GM10266 (cell line): ENCODE measurements at regions not wholly inside any gene's neighbourhood (a gene's known extent, or its start where the extent isn't known, plus 50 kb on each side); places are given as distances from the start of the nearest gene placed in this dataset.

Experiments
- DNase-seq: peaks from one replicate; pipeline ENCODE4 v3.0.0; 2012; ENCODE audit errors: extremely low spot score
- TF ChIP-seq, protein P1 (sequence below): IDR thresholded peaks from 2 replicates; pipeline ENCODE4 v1.5.1; 2012; ENCODE audit warnings: mild to moderate bottlenecking, low read depth; ENCODE audit not compliant: control insufficient read depth, insufficient read depth; ENCODE audit errors: missing control alignments

DNA sequence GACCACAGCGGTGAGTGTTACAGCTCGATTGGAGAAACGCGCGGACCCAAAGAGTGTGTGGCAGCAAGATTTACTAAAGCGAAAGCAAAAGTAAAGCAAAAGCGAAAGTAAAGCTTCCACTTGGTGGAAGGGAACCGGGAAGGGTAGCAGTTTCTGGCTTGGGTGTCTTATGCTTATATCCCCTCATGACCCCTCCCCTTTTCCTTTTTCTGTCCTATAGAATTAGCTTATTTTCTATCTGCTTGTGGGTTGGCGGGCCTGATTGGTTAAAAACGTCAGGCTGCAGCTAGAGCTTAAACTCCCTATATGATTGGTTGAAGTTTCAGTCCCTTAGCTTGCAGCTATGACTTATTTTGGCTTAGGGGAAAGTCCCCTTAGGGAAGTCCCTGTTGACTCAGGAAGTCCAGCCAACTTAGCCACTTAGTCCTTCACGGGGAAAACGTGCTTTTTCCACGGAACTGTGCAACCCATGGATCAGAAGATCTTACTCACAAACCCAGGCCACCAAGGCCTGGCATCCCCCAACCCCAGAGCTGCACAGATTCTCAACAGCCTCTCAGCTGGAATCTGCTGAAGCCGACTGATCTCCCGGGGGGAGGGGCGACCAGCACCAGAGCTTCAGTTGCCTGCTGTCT is 114.2 kb upstream of the ADAMTS16 start:
- DNase-seq: no peak
- TF ChIP-seq, protein P1, sequence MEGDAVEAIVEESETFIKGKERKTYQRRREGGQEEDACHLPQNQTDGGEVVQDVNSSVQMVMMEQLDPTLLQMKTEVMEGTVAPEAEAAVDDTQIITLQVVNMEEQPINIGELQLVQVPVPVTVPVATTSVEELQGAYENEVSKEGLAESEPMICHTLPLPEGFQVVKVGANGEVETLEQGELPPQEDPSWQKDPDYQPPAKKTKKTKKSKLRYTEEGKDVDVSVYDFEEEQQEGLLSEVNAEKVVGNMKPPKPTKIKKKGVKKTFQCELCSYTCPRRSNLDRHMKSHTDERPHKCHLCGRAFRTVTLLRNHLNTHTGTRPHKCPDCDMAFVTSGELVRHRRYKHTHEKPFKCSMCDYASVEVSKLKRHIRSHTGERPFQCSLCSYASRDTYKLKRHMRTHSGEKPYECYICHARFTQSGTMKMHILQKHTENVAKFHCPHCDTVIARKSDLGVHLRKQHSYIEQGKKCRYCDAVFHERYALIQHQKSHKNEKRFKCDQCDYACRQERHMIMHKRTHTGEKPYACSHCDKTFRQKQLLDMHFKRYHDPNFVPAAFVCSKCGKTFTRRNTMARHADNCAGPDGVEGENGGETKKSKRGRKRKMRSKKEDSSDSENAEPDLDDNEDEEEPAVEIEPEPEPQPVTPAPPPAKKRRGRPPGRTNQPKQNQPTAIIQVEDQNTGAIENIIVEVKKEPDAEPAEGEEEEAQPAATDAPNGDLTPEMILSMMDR: no peak

DNA sequence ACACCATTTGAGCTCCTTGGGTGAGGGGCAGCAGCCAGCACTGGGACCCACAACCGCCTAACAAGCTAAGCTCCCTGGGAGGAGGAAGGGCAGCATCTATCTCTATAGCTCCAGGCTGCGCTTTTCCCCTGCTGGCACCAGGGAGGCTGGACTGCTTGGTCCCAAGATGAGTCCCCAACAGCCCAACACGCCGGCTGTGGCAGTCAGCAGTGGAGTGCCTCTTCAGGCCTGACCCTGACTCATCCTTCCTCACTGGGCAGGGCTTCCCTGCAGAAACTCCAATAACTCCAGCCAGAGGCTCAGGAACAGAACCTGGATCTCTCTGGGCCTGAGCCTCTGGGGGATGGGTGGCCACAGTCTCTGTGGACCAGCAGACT is 113.7 kb upstream of the ADAMTS16 start:
- TF ChIP-seq, protein P1: no peak
- DNase-seq: no peak

DNA sequence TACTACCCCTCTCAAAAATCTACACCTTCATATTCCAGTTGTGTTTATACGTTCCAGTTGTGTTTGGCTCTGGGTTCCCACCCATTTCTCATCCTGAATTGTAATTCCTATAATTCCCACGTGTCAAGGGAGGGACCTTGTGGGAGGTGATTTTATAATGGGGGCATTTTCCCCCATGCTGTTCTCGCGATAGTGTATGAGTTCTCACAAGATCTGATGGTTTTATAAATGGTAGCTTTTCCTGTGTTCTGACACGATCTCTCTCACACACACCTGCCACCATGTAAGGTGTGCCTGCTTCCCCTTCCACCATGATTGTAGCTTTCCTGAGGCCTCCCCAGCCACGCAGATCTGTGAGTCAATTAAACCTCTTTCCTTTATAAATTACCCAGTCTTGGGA is 108.5 kb upstream of the ADAMTS16 start:
- TF ChIP-seq, protein P1: no peak
- DNase-seq: no peak

DNA sequence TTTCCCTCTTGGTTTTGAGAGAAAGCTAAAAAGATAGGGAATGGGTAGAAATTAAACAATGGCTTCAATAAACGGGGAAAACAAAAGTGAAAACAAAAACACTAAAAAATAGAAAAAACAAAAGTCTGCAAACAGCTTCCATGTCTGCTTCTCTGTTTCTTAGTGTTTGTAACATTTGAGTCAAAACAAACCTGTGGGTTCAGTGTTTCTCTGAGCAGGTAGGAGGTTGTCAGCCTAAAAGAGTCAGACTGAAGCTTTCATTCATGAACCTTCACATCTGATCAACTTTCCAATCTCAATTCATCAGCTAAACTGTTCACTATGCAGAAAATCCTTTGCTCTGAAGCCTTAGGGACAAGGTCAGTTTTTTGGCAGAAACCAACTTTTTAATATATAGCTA is 102.5 kb upstream of the ADAMTS16 start:
- TF ChIP-seq, protein P1: no peak
- no peak for DNase-seq

DNA sequence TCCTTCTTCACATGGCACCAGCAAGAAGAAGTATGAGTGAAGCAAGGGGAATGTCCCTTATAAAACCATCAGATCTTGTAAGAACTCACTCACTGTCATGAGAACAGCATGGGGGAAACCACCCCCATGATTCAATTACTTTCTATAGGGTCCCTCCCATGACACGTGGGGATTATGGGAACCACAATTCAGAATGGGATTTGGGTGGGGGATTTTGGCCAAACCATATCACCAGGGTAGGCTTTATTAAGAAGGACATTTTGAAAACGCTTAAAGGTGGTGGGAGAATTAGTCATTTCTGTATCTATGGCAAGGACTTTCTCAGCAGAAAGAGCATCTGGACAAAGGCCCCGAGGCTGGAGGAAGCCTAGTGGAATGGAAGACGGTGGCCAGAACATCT is 100.2 kb upstream of the ADAMTS16 start:
- TF ChIP-seq, protein P1: no peak
- DNase-seq: no peak

DNA sequence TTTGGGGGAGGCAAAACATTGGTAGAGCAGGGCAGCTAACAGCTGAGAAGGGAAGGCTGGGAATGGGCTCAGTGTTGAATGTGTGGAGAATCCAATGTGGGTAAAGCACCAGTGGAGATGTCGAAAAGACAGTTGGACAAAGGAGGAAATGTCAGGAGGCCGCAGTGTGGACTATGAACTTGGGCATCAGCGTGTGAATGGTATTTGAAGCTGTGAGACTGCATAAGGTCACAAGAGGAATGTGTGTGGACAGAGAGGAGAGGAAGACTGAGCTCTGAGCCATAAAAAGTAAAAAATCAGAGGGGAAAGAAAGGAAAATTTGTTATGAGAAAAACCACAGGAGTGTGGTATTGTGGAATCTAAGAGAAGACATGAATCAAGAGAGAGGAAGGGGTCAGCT is 99.4 kb upstream of the ADAMTS16 start:
- TF ChIP-seq, protein P1: no peak
- no peak for DNase-seq

DNA sequence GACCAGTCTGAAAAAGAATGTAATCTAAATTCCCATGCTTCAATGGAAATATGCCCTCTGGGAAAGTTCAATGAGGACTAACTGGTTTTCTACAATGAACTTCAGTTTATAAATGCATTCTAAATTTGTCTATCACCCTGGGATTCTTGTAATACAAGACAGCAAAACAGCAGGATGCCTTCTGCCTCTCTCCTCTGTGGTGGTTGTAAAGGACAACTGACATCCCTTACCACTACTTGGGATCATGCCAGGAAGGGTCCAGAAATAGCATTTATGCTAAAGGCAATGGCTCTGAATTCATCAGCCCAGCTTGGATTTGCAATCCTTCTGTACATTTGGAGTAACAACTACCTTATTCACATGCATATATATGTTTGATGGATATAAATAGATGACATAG is 97.3 kb upstream of the ADAMTS16 start:
- TF ChIP-seq, protein P1: no peak
- no peak for DNase-seq
